Adipocyte (in vitro differentiated cells): ENCODE measurements at regions not wholly inside any gene's neighbourhood (a gene's known extent, or its start where the extent isn't known, plus 50 kb on each side); places are given as distances from the start of the nearest gene placed in this dataset.

ENCODE experiments used
- DNase-seq: peaks from one replicate; pipeline ENCODE4 v3.0.0-alpha.2; 2015; ENCODE audit warnings: low read depth
- H3K27me3 ChIP-seq: replicated peaks from 2 replicates; pipeline ENCODE4 v1.7.0; 2013; ENCODE audit warnings: mild to moderate bottlenecking, low read length, moderate library complexity; ENCODE audit not compliant: control insufficient read depth, insufficient read depth
- H3K36me3 ChIP-seq: 2 replicates; pipeline ENCODE4 v1.7.0; 2013; ENCODE audit warnings: low read length, mild to moderate bottlenecking, moderate library complexity; ENCODE audit not compliant: control insufficient read depth, insufficient read depth, severe bottlenecking
- H3K4me1 ChIP-seq: 2 replicates; pipeline ENCODE4 v1.7.0; 2013; ENCODE audit warnings: mild to moderate bottlenecking, low read length, moderate library complexity; ENCODE audit not compliant: control insufficient read depth, insufficient read depth
- H3K4me3 ChIP-seq: 2 replicates; pipeline ENCODE4 v1.7.0; 2013; ENCODE audit warnings: mild to moderate bottlenecking, low read length, moderate library complexity
- H3K9ac ChIP-seq: 2 replicates; pipeline ENCODE4 v1.7.0; 2013; ENCODE audit warnings: mild to moderate bottlenecking, low read length, moderate library complexity
- H3K9me3 ChIP-seq: 2 replicates; pipeline ENCODE4 v1.7.0; 2013; ENCODE audit warnings: mild to moderate bottlenecking, low read length, moderate library complexity; ENCODE audit not compliant: control insufficient read depth

GRCh38 chr4:136664988-136665387 lies 867.3 kb downstream of the PCDH18 start:
- Histone ChIP-seq H3K27me3 (no peaks in the 10 kb centered on the region), H3K4me3 (no peak overlapping the region), H3K9ac (no peak overlapping the region), H3K36me3 (no peaks in the 10 kb centered on the region), H3K4me1 (no peaks in the 10 kb centered on the region), H3K9me3 (peaks cover 24% of the 10 kb centered on the region)
- no peak for DNase-seq

GRCh38 chr4:136662539-136662938 lies 869.8 kb downstream of the PCDH18 start:
- no peak for DNase-seq
- Histone ChIP-seq H3K9me3 (peaks cover 24% of the 10 kb centered on the region), H3K27me3 (no peaks in the 10 kb centered on the region), H3K4me1 (no peaks in the 10 kb centered on the region), H3K4me3 (no peak overlapping the region), H3K9ac (no peak overlapping the region), H3K36me3 (no peaks in the 10 kb centered on the region)

GRCh38 chr4:136653640-136654406 lies 878.5 kb downstream of the PCDH18 start:
- no peaks in the 10 kb centered on the region for H3K27me3 ChIP-seq
- DNase-seq: no peak
- H3K4me1 ChIP-seq: no peaks in the 10 kb centered on the region
- no peaks in the 10 kb centered on the region for H3K9me3 ChIP-seq
- H3K9ac ChIP-seq: no peak overlapping the region
- H3K4me3 ChIP-seq: no peak overlapping the region
- no peaks in the 10 kb centered on the region for H3K36me3 ChIP-seq

GRCh38 chr4:136651932-136652331 lies 880.4 kb downstream of the PCDH18 start:
- H3K9me3 ChIP-seq: no peaks in the 10 kb centered on the region
- no peak for DNase-seq
- no peaks in the 10 kb centered on the region for H3K4me1 ChIP-seq
- no peaks in the 10 kb centered on the region for H3K36me3 ChIP-seq
- no peaks in the 10 kb centered on the region for H3K27me3 ChIP-seq
- H3K9ac ChIP-seq: no peak overlapping the region
- no peak overlapping the region for H3K4me3 ChIP-seq

GRCh38 chr4:136651278-136651667 lies 881.0 kb downstream of the PCDH18 start:
- no peaks in the 10 kb centered on the region for H3K9me3 ChIP-seq
- no peak for DNase-seq
- no peaks in the 10 kb centered on the region for H3K36me3 ChIP-seq
- H3K4me3 ChIP-seq: no peak overlapping the region
- no peak overlapping the region for H3K9ac ChIP-seq
- H3K27me3 ChIP-seq: no peaks in the 10 kb centered on the region
- H3K4me1 ChIP-seq: no peaks in the 10 kb centered on the region

- no peak for DNase-seq
- Histone ChIP-seq H3K9me3 (no peaks in the 10 kb centered on the region), H3K27me3 (no peaks in the 10 kb centered on the region), H3K4me1 (no peaks in the 10 kb centered on the region), H3K4me3 (no peak overlapping the region), H3K36me3 (no peaks in the 10 kb centered on the region), H3K9ac (no peak overlapping the region)
These were observed 881.6 kb downstream of the PCDH18 start for GRCh38 chr4:136650541-136651277.

- no peak overlapping the region for H3K9ac ChIP-seq
These were observed 888.0 kb downstream of the PCDH18 start for GRCh38 chr4:136644279-136644678.

GRCh38 chr4:136643416-136643815 lies 888.9 kb downstream of the PCDH18 start:
- no peak overlapping the region for H3K4me3 ChIP-seq
- DNase-seq: no peak
- no peak overlapping the region for H3K9ac ChIP-seq
- no peaks in the 10 kb centered on the region for H3K36me3 ChIP-seq
- no peaks in the 10 kb centered on the region for H3K27me3 ChIP-seq
- no peaks in the 10 kb centered on the region for H3K9me3 ChIP-seq
- no peaks in the 10 kb centered on the region for H3K4me1 ChIP-seq

More at GRCh38 chr4:136644279-136644678, 888.0 kb downstream of the PCDH18 start:
- no peak overlapping the region for H3K4me3 ChIP-seq
- no peaks in the 10 kb centered on the region for H3K4me1 ChIP-seq
- H3K27me3 ChIP-seq: no peaks in the 10 kb centered on the region
- H3K9me3 ChIP-seq: no peaks in the 10 kb centered on the region
- no peaks in the 10 kb centered on the region for H3K36me3 ChIP-seq
- DNase-seq: no peak

- Histone ChIP-seq H3K4me3 (no peak overlapping the region), H3K27me3 (no peaks in the 10 kb centered on the region), H3K36me3 (no peaks in the 10 kb centered on the region), H3K4me1 (no peaks in the 10 kb centered on the region), H3K9ac (no peak overlapping the region), H3K9me3 (no peaks in the 10 kb centered on the region)
- DNase-seq: peak; percentile 24
These were observed 895.1 kb downstream of the PCDH18 start for GRCh38 chr4:136637071-136637777.

- H3K9me3 ChIP-seq: no peaks in the 10 kb centered on the region
- no peaks in the 10 kb centered on the region for H3K36me3 ChIP-seq
- no peak for DNase-seq
- no peak overlapping the region for H3K4me3 ChIP-seq
- H3K9ac ChIP-seq: no peak overlapping the region
- H3K27me3 ChIP-seq: no peaks in the 10 kb centered on the region
- no peaks in the 10 kb centered on the region for H3K4me1 ChIP-seq
These were observed 896.1 kb downstream of the PCDH18 start for GRCh38 chr4:136636155-136636554.

GRCh38 chr4:136634121-136634520 lies 898.2 kb downstream of the PCDH18 start:
- no peak overlapping the region for H3K9ac ChIP-seq
- no peaks in the 10 kb centered on the region for H3K9me3 ChIP-seq
- no peaks in the 10 kb centered on the region for H3K36me3 ChIP-seq
- DNase-seq: no peak
- H3K4me1 ChIP-seq: no peaks in the 10 kb centered on the region
- H3K27me3 ChIP-seq: no peaks in the 10 kb centered on the region
- H3K4me3 ChIP-seq: no peak overlapping the region
